DND-41 (cell line): ENCODE measurements at regions not wholly inside any gene's neighbourhood (a gene's known extent, or its start where the extent isn't known, plus 50 kb on each side); places are given as distances from the start of the nearest gene placed in this dataset.

Source experiments
- CTCF ChIP-seq: IDR thresholded peaks from 2 replicates; pipeline ENCODE4 v1.5.1; 2012; ENCODE audit warnings: borderline replicate concordance, low read length, moderate library complexity, mild to moderate bottlenecking; ENCODE audit not compliant: poor library complexity, severe bottlenecking; ENCODE audit errors: extremely low read depth
- EZH2 ChIP-seq: IDR thresholded peaks from 3 replicates; pipeline ENCODE4 v1.6.1; 2012; ENCODE audit warnings: borderline replicate concordance, low read depth, mild to moderate bottlenecking, moderate library complexity, low read length, inconsistent platforms; ENCODE audit not compliant: severe bottlenecking

DNA sequence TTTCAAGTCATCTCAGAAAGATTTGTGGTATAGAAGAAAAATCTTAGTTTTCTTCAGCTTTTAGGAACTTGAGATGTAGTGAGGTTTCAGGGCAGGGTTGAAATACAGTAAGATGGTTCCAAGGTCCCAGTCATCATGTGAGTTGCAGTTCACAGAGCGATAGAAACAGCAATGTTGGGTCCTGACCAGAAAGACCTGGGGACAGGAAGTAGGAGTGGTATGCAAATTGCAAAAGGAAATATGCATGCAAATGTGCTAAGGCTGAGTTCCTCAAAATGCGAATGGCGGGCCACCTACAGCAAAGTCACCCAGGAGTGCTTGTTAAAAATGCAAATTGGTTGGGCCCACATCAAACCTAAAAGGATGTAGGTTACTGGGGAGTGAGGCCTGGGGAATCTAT, 1032.7 kb upstream of the TENM4 start:
- no peak for TF ChIP-seq CTCF
- no peak for TF ChIP-seq EZH2
